Ovary (tissue), 7 donors: ENCODE measurements at regions not wholly inside any gene's neighbourhood (a gene's known extent, or its start where the extent isn't known, plus 50 kb on each side); places are given as distances from the start of the nearest gene placed in this dataset.

Experiments
- DNase-seq, 5 donors: peaks; one replicate each; pipeline ENCODE4 v3.0.0-alpha.2; 2019 to 2020
- H3K27ac ChIP-seq, 2 donors: fragments of 200-600 bp; one replicate each; pipeline versions ENCODE4 v1.5.1 to v1.8.0; 2019 to 2022
- H3K27me3 ChIP-seq: fragments of 200-600 bp; one replicate; pipeline ENCODE4 v1.8.0; 2022
- H3K36me3 ChIP-seq: fragments of 200-600 bp; sonication (generic); one replicate; pipeline ENCODE4 v1.5.1; 2019
- H3K4me1 ChIP-seq: one replicate; pipeline ENCODE4 v1.8.1; 2013; ENCODE audit warnings: mild to moderate bottlenecking, moderate library complexity; ENCODE audit not compliant: insufficient read depth
- H3K4me3 ChIP-seq: fragments of 200-600 bp; sonication (generic); one replicate; pipeline ENCODE4 v1.5.1; 2017
- H3K9me3 ChIP-seq, 2 donors: fragments of 200-600 bp in 1 of 2; sonication (generic) in 1 of 2; one replicate each; pipeline versions ENCODE4 v1.5.1 to v1.8.1; 2013 to 2019; ENCODE audit warnings: mild to moderate bottlenecking in 1 of 2, moderate library complexity in 1 of 2
- EP300 ChIP-seq: sonication (generic); formaldehyde crosslinking; IDR thresholded peaks from one replicate; pipeline ENCODE4 v1.6.1; 2017; ENCODE audit warnings: antibody characterized with exemption
- POLR2A ChIP-seq: fragments of 450-650 bp; IDR thresholded peaks from one replicate; pipeline ENCODE4 v1.6.1; 2017; ENCODE audit warnings: antibody characterized with exemption, mild to moderate bottlenecking, moderate library complexity
- WGBS, 3 donors: extraction: QIAGEN DNeasy Blood & Tissue Kit in 1 of 3; methylation state at CpG; one replicate each; pipeline versions ENCODE4 v1.1.5 to v1.1.7; 2013 to 2017; 5-methylcytosine and 5-hydroxymethylcytosine counted together
- intact Hi-C, 4 donors: fragments of 100-400 bp; cut with DNase I; formaldehyde crosslinking; loops; one replicate each; pipeline versions ENCODE4 v1.11.0 to v1.15.1; 2022 to 2023
- TF ChIP-seq, protein P1 (sequence below), 3 donors: fragments of 450-650 bp in 2 of 3; fragments of 200-600 bp in 1 of 3; IDR thresholded peaks; one replicate each; pipeline versions ENCODE4 v1.5.1 to v1.8.0; 2016 to 2022; ENCODE audit warnings: antibody characterized with exemption in 3 of 3, mild to moderate bottlenecking in 1 of 3
- donor health status: DM: no; HTN: no; CAD: no; lungs with moderate emphysema.
- donor health status: DM: no; HTN: no; CAD: no.
- donor health status: Bipolar disorder and iron deficiency.
- donor health status: DM: no; HTN: no; CAD: no.
- donor health status: DM: yes; HTN: yes; CAD: no.

DNA sequence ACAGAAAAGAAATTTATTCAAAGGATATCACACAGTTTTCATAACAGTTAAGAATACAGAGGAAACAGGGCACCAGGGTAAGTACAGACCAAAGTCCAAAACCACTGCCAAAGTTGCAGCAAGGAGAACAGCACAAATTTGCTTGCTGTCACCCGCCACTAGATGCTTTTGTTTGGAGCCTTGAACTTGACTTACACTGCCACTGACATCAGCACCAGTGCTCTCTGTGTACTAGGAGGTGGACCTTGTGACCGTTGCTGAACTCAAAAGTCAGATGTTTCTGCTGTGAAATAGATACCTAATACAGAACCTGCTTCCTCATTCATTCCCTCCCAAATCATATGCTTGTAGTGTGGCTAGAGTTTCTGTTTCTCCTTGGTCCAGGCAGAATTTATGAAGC is 578.3 kb upstream of the TMEFF2 start:
- intact Hi-C loops, result no loop called here
- no peak overlapping the region for H3K4me3 ChIP-seq
- H3K9me3 ChIP-seq, result no peaks in the 10 kb centered on the region
- H3K36me3 ChIP-seq, result no peaks in the 10 kb centered on the region
- no peaks in the 10 kb centered on the region for H3K4me1 ChIP-seq
- TF ChIP-seq, protein P1, sequence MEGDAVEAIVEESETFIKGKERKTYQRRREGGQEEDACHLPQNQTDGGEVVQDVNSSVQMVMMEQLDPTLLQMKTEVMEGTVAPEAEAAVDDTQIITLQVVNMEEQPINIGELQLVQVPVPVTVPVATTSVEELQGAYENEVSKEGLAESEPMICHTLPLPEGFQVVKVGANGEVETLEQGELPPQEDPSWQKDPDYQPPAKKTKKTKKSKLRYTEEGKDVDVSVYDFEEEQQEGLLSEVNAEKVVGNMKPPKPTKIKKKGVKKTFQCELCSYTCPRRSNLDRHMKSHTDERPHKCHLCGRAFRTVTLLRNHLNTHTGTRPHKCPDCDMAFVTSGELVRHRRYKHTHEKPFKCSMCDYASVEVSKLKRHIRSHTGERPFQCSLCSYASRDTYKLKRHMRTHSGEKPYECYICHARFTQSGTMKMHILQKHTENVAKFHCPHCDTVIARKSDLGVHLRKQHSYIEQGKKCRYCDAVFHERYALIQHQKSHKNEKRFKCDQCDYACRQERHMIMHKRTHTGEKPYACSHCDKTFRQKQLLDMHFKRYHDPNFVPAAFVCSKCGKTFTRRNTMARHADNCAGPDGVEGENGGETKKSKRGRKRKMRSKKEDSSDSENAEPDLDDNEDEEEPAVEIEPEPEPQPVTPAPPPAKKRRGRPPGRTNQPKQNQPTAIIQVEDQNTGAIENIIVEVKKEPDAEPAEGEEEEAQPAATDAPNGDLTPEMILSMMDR (IDR thresholded peaks at IDR 0.05), result no peak
- TF ChIP-seq EP300 (no peak), POLR2A (no peak)
- H3K27me3 ChIP-seq, result no peaks in the 10 kb centered on the region
- WGBS, 3 donors, result 76 to 90% (median 78%) methylated on average over 2 of the region's 2 CpGs
- no peak for DNase-seq
- H3K27ac ChIP-seq, result no peak overlapping the region

DNA sequence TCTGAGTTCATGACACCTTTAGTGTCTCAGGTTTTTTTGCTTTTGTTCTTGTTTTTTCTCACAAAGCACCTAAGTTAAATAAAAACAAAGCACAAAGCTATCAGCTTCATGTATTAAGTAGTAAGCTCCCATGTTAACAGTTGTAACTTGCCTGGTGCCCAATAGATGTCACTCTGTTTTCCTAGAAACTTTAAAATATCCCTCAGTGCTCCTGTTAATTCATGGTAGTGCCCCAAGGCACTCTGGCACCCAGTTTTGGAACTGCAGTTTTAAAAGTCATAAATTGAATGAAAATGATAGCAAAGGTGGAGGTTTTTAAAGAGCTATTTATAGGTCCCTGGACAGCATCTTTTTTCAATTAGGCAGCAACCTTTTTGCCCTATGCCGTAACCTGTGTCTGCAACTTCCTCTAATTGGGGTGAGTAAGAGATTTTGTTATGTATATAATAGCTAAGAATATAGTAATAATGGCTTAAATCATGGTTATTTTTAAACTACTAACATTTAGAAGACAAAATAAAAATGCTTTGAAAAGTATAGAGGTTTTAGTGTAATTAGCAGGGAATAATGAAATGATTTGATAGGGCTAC is 555.0 kb upstream of the TMEFF2 start:
- Histone ChIP-seq H3K4me1 (no peaks in the 10 kb centered on the region), H3K27me3 (no peaks in the 10 kb centered on the region), H3K36me3 (no peaks in the 10 kb centered on the region), H3K27ac (no peak overlapping the region), H3K4me3 (no peak overlapping the region), H3K9me3 (no peaks in the 10 kb centered on the region)
- TF ChIP-seq EP300 (no peak), POLR2A (no peak)
- TF ChIP-seq, protein P1 (IDR thresholded peaks at IDR 0.05), result no peak
- DNase-seq, result no peak
- WGBS, 3 donors, result 79 to 84% (median 81%) methylated on average over 1 of the region's 1 CpG
- intact Hi-C loops, result no loop called here

DNA sequence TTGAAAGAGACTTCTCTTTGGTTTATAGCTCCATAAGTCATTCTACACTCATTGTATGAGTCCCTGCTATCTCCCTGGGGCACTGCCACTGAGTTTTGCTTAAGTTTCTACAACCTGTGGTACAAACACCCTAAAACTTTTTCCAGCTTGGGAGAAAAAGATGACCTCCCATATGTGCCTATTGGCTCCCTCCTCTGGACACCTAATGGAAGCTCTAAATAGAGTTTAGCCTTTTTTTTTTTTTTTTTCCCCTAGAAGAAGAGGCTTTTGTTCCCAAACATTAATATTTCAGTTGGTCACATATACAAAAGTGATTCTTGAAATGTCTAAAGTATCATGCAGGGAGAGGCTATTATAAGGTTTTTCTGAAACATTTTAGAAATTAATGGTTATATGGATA is 547.2 kb upstream of the TMEFF2 start:
- H3K36me3 ChIP-seq, result no peaks in the 10 kb centered on the region
- TF ChIP-seq, protein P1 (IDR thresholded peaks at IDR 0.05), result no peak
- TF ChIP-seq EP300, result no peak
- TF ChIP-seq POLR2A, result no peak
- DNase-seq, result no peak
- no peaks in the 10 kb centered on the region for H3K4me1 ChIP-seq
- H3K27ac ChIP-seq, result no peak overlapping the region
- intact Hi-C loops, result no loop called here
- H3K9me3 ChIP-seq, result no peaks in the 10 kb centered on the region
- H3K4me3 ChIP-seq, result no peak overlapping the region
- no peaks in the 10 kb centered on the region for H3K27me3 ChIP-seq

DNA sequence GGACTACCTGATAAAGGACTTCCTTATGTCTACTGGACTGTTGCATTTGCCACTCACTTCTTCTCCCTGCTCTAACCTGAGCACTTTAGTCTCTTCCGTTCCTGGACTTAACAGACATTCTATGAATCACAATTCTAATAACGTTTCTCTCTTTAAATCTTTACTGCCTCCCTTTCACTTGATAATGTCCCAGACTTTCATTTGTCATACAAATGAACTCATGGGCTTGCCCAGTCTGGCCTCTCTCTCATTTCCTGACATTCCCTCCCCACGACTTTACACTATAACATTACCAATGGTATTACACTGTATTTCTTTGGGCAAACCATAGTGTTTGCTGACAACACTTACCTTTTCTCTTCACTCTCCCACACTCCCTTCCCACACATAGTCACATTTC is 540.7 kb upstream of the TMEFF2 start:
- H3K27me3 ChIP-seq, result no peaks in the 10 kb centered on the region
- no peaks in the 10 kb centered on the region for H3K4me1 ChIP-seq
- H3K4me3 ChIP-seq, result no peak overlapping the region
- H3K27ac ChIP-seq, result no peak overlapping the region
- no peaks in the 10 kb centered on the region for H3K36me3 ChIP-seq
- no peak for TF ChIP-seq EP300
- TF ChIP-seq, protein P1 (IDR thresholded peaks at IDR 0.05), result no peak
- WGBS, 3 donors, result 75 to 79% (median 78%) methylated on average over 3 of the region's 3 CpGs
- H3K9me3 ChIP-seq, result no peaks in the 10 kb centered on the region
- intact Hi-C loops, result no loop called here
- no peak for DNase-seq
